ENCODE measurements at regions not wholly inside any gene's neighbourhood (a gene's known extent, or its start where the extent isn't known, plus 50 kb on each side); places are given as distances from the start of the nearest gene placed in this dataset.

DNA sequence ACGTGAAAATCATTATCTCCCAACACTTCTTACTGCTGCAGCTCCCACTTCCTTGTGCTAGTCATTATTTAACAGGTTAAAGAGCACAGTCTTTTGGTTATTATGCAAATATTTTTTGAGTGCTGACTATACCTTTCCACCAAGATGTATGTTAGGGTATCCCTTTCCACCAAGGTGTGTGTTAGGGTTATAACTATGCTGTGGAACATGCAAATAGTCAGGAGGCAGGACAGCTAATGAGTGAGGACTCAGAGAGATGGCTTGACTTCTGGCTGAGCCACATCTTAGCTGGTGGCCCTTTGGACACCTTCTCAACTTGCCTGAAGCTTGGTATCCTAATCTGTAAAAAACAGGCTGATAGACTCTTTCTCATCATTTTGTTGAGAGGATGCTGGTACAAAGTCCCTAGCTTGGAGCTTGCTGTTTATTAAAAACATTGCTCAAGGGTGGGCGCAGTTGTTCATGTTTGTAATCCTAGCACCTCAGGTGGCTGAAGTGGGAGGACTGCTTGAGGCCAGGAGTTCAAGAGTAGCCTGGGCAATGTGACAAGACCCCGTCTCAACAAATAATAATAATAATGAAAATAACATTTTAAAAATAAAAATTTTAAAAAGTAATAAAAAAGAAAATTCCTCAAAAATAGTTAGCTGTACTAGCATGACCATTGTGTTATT is 160.5 kb upstream of the ADAMTS9 start:
- H3K27me3 ChIP-seq (ENCODE audit: control insufficient read depth, insufficient read depth, low read length) = no peaks in the 10 kb centered on the region
- H3K4me1 ChIP-seq (ENCODE audit: control insufficient read depth, low read depth, low read length) = no peaks in the 10 kb centered on the region
- H3K9ac ChIP-seq (ENCODE audit: low read length) = no peak overlapping the region
- no peak overlapping the region for H3K27ac ChIP-seq (ENCODE audit: low read length)
- no peaks in the 10 kb centered on the region for H3K9me3 ChIP-seq (ENCODE audit: control insufficient read depth, low read depth, low read length)
- H3K36me3 ChIP-seq (ENCODE audit: control insufficient read depth, low read depth, low read length) = no peaks in the 10 kb centered on the region
- no peak overlapping the region for H3K4me3 ChIP-seq (ENCODE audit: low read length)

GRCh38 chr3:64844558-64844957 is 156.8 kb upstream of the ADAMTS9 start:
- no peaks in the 10 kb centered on the region for H3K27me3 ChIP-seq (ENCODE audit: control insufficient read depth, insufficient read depth, low read length)
- no peaks in the 10 kb centered on the region for H3K36me3 ChIP-seq (ENCODE audit: control insufficient read depth, low read depth, low read length)
- H3K4me1 ChIP-seq (ENCODE audit: control insufficient read depth, low read depth, low read length) = no peaks in the 10 kb centered on the region
- H3K4me3 ChIP-seq (ENCODE audit: low read length) = no peak overlapping the region
- H3K9ac ChIP-seq (ENCODE audit: low read length) = no peak overlapping the region
- no peaks in the 10 kb centered on the region for H3K9me3 ChIP-seq (ENCODE audit: control insufficient read depth, low read depth, low read length)
- H3K27ac ChIP-seq (ENCODE audit: low read length) = no peak overlapping the region

GRCh38 chr3:64837986-64838735 is 150.4 kb upstream of the ADAMTS9 start:
- Histone ChIP-seq H3K36me3 (ENCODE audit: control insufficient read depth, low read depth, low read length) (no peaks in the 10 kb centered on the region), H3K27me3 (ENCODE audit: control insufficient read depth, insufficient read depth, low read length) (no peaks in the 10 kb centered on the region), H3K9me3 (ENCODE audit: control insufficient read depth, low read depth, low read length) (no peaks in the 10 kb centered on the region), H3K4me3 (ENCODE audit: low read length) (no peak overlapping the region), H3K9ac (ENCODE audit: low read length) (no peak overlapping the region), H3K27ac (ENCODE audit: low read length) (no peak overlapping the region), H3K4me1 (ENCODE audit: control insufficient read depth, low read depth, low read length) (peaks cover 8% of the 10 kb centered on the region)

DNA sequence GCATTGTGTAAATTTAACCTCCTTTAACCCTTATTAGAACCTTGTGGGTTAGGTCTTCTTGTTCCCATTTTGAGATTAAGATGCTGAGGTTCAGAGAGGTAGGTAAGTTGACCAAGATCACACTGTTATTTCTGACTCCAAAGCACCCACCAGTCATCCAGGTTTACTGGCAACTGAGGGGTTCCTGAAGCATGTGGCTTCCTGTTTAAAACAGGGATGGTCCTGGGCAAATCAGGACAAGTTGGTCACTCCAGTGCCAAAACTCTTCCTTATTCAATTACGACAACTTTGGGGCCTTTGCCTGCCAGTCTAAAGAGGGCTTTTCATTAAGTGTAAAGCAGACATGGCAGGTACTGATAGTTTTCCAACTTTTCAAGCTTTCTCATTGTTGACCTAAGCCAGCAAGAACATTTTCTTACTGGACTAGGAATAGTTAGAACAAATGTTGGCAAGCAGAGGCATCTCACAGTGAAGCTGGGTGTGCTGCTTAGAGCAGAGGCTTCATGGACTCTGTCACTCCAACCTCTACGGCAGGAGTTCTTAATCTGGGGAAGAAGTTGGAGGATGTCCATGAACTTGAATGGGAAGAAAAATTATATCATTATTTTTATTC is 149.4 kb upstream of the ADAMTS9 start:
- Histone ChIP-seq H3K9ac (ENCODE audit: low read length) (no peak overlapping the region), H3K9me3 (ENCODE audit: control insufficient read depth, low read depth, low read length) (no peaks in the 10 kb centered on the region), H3K4me1 (ENCODE audit: control insufficient read depth, low read depth, low read length) (peaks cover 8% of the 10 kb centered on the region), H3K4me3 (ENCODE audit: low read length) (no peak overlapping the region), H3K27me3 (ENCODE audit: control insufficient read depth, insufficient read depth, low read length) (no peaks in the 10 kb centered on the region), H3K27ac (ENCODE audit: low read length) (no peak overlapping the region), H3K36me3 (ENCODE audit: control insufficient read depth, low read depth, low read length) (no peaks in the 10 kb centered on the region)

- H3K9me3 ChIP-seq (ENCODE audit: control insufficient read depth, low read depth, low read length) = no peaks in the 10 kb centered on the region
- peaks cover 8% of the 10 kb centered on the region for H3K4me1 ChIP-seq (ENCODE audit: control insufficient read depth, low read depth, low read length)
- no peaks in the 10 kb centered on the region for H3K36me3 ChIP-seq (ENCODE audit: control insufficient read depth, low read depth, low read length)
- H3K9ac ChIP-seq (ENCODE audit: low read length) = no peak overlapping the region
- no peak overlapping the region for H3K4me3 ChIP-seq (ENCODE audit: low read length)
- H3K27me3 ChIP-seq (ENCODE audit: control insufficient read depth, insufficient read depth, low read length) = no peaks in the 10 kb centered on the region
- H3K27ac ChIP-seq (ENCODE audit: low read length) = no peak overlapping the region
These were observed 148.3 kb upstream of the ADAMTS9 start for GRCh38 chr3:64836097-64836496.

- H3K9ac ChIP-seq (ENCODE audit: low read length) = no peak overlapping the region
- no peaks in the 10 kb centered on the region for H3K27me3 ChIP-seq (ENCODE audit: control insufficient read depth, insufficient read depth, low read length)
- H3K36me3 ChIP-seq (ENCODE audit: control insufficient read depth, low read depth, low read length) = no peaks in the 10 kb centered on the region
- no peaks in the 10 kb centered on the region for H3K9me3 ChIP-seq (ENCODE audit: control insufficient read depth, low read depth, low read length)
- H3K27ac ChIP-seq (ENCODE audit: low read length) = no peak overlapping the region
- H3K4me3 ChIP-seq (ENCODE audit: low read length) = no peak overlapping the region
- H3K4me1 ChIP-seq (ENCODE audit: control insufficient read depth, low read depth, low read length) = peaks cover 10% of the 10 kb centered on the region
These were observed 144.3 kb upstream of the ADAMTS9 start for GRCh38 chr3:64832098-64832497.

DNA sequence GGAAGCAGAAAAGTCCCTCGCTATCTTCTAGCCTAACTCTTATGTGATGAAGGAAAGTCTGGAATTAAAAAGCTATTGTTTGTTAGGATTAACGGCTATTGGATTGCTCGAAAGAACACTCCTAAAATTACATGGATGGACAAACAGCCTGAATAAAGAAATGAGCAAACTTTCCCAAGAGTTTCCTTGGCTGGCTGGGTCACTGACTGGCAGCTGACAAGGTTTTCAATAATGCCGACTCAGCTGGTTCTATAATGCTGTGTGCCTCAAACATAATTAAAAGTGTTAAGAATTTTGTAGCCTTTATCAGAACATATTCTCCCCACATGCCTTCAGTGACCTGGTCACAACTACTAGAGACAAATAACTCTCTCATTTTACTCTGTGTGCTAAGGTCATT is 142.9 kb upstream of the ADAMTS9 start:
- Histone ChIP-seq H3K27me3 (ENCODE audit: control insufficient read depth, insufficient read depth, low read length) (no peaks in the 10 kb centered on the region), H3K4me3 (ENCODE audit: low read length) (no peak overlapping the region), H3K36me3 (ENCODE audit: control insufficient read depth, low read depth, low read length) (no peaks in the 10 kb centered on the region), H3K4me1 (ENCODE audit: control insufficient read depth, low read depth, low read length) (peaks cover 7% of the 10 kb centered on the region), H3K9ac (ENCODE audit: low read length) (no peak overlapping the region), H3K27ac (ENCODE audit: low read length) (no peak overlapping the region), H3K9me3 (ENCODE audit: control insufficient read depth, low read depth, low read length) (no peaks in the 10 kb centered on the region)

DNA sequence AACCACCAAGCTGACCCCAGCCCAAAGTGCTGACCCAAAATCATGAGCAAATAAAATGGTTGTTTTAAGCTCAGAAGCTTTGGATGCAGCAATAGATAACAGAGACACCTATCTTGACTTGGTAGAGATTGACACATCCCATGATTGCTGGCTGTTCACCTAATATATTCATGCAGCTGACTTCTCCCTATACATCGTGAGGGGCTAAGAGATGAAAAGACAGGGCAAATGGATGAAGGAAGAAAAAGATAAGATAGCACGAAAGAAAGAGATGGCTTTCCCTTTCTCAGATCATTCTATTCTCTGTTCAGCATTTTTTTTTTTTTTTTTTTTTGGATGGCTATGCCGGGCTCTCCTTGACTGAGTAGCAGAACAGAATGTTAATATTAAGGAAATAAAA is 141.5 kb upstream of the ADAMTS9 start:
- Histone ChIP-seq H3K27me3 (ENCODE audit: control insufficient read depth, insufficient read depth, low read length) (no peaks in the 10 kb centered on the region), H3K36me3 (ENCODE audit: control insufficient read depth, low read depth, low read length) (no peaks in the 10 kb centered on the region), H3K27ac (ENCODE audit: low read length) (no peak overlapping the region), H3K9me3 (ENCODE audit: control insufficient read depth, low read depth, low read length) (no peaks in the 10 kb centered on the region), H3K4me1 (ENCODE audit: control insufficient read depth, low read depth, low read length) (peaks cover 13% of the 10 kb centered on the region), H3K4me3 (ENCODE audit: low read length) (no peak overlapping the region), H3K9ac (ENCODE audit: low read length) (no peak overlapping the region)

GRCh38 chr3:64828276-64828675 is 140.5 kb upstream of the ADAMTS9 start:
- Histone ChIP-seq H3K4me3 (ENCODE audit: low read length) (no peak overlapping the region), H3K9ac (ENCODE audit: low read length) (no peak overlapping the region), H3K9me3 (ENCODE audit: control insufficient read depth, low read depth, low read length) (no peaks in the 10 kb centered on the region), H3K36me3 (ENCODE audit: control insufficient read depth, low read depth, low read length) (no peaks in the 10 kb centered on the region), H3K27me3 (ENCODE audit: control insufficient read depth, insufficient read depth, low read length) (no peaks in the 10 kb centered on the region), H3K27ac (ENCODE audit: low read length) (no peak overlapping the region), H3K4me1 (ENCODE audit: control insufficient read depth, low read depth, low read length) (peaks cover 13% of the 10 kb centered on the region)

GRCh38 chr3:64827431-64827830 is 139.6 kb upstream of the ADAMTS9 start:
- H3K4me3 ChIP-seq (ENCODE audit: low read length) = no peak overlapping the region

DNA sequence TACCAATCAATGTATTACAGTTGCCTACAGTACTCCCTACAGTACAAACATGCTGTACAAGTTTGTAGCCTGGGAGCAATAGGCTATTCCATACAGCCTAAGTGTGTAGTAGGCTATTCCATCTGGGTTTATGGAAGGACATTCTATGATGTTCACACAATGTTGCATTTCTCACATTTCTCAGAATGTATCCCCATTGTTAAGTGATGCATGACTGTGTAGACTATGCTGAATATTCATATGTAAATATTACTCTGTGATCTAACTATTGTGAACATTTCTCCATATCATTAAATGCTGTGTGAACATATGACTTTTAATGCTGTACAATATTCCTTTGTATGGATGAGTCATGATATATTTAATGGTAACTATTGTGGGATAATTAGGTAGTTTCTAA is 139.2 kb upstream of the ADAMTS9 start:
- H3K9me3 ChIP-seq (ENCODE audit: control insufficient read depth, low read depth, low read length) = no peaks in the 10 kb centered on the region
- H3K36me3 ChIP-seq (ENCODE audit: control insufficient read depth, low read depth, low read length) = no peaks in the 10 kb centered on the region

More at GRCh38 chr3:64827431-64827830, 139.6 kb upstream of the ADAMTS9 start:
- Histone ChIP-seq H3K27me3 (ENCODE audit: control insufficient read depth, insufficient read depth, low read length) (no peaks in the 10 kb centered on the region), H3K9me3 (ENCODE audit: control insufficient read depth, low read depth, low read length) (no peaks in the 10 kb centered on the region), H3K36me3 (ENCODE audit: control insufficient read depth, low read depth, low read length) (no peaks in the 10 kb centered on the region), H3K27ac (ENCODE audit: low read length) (no peak overlapping the region), H3K4me1 (ENCODE audit: control insufficient read depth, low read depth, low read length) (peaks cover 13% of the 10 kb centered on the region), H3K9ac (ENCODE audit: low read length) (no peak overlapping the region)

More for the DNA sequence above, 139.2 kb upstream of the ADAMTS9 start:
- Histone ChIP-seq H3K4me3 (ENCODE audit: low read length) (no peak overlapping the region), H3K9ac (ENCODE audit: low read length) (no peak overlapping the region), H3K27ac (ENCODE audit: low read length) (no peak overlapping the region), H3K4me1 (ENCODE audit: control insufficient read depth, low read depth, low read length) (peaks cover 13% of the 10 kb centered on the region), H3K27me3 (ENCODE audit: control insufficient read depth, insufficient read depth, low read length) (no peaks in the 10 kb centered on the region)

All from iPS-18a (cell line).